Right cardiac atrium (tissue), 5 donors: ENCODE measurements at regions not wholly inside any gene's neighbourhood (a gene's known extent, or its start where the extent isn't known, plus 50 kb on each side); places are given as distances from the start of the nearest gene placed in this dataset.
"Not testable (repeated sequence)": the region's sequence is repeated elsewhere in the genome, so short reads cannot be mapped to it uniquely, and the experiment has no call there.

ENCODE experiments used
- ATAC-seq, 2 donors: fragments of 200-7000 bp; cut with Tn5 transposase; one replicate each; pipeline versions ENCODE4 v1.8.0 to v1.9.1; 2020; ENCODE audit warnings: moderate library complexity in 2 of 2, mild to moderate bottlenecking in 1 of 2
- DNase-seq, 3 donors: peaks; one replicate each; pipeline ENCODE4 v3.0.0-alpha.2; 2020
- H3K27ac ChIP-seq: one replicate; pipeline ENCODE4 v1.5.1; 2013; ENCODE audit warnings: mild to moderate bottlenecking, low read length, control low read depth, moderate library complexity
- H3K27me3 ChIP-seq: one replicate; pipeline ENCODE4 v1.6.1; 2013; ENCODE audit not compliant: control insufficient read depth, insufficient read depth
- H3K4me1 ChIP-seq: one replicate; pipeline ENCODE4 v1.6.1; 2013; ENCODE audit warnings: low read length; ENCODE audit not compliant: control insufficient read depth, insufficient read depth
- H3K4me3 ChIP-seq: one replicate; pipeline ENCODE4 v1.5.1; 2013; ENCODE audit warnings: low read length, control low read depth
- H3K9me3 ChIP-seq: one replicate; pipeline ENCODE4 v1.6.1; 2013; ENCODE audit warnings: low read length; ENCODE audit not compliant: control insufficient read depth
- WGBS: extraction: QIAGEN DNeasy Blood & Tissue Kit; methylation state at CpG from one replicate; pipeline ENCODE4 v1.1.7; 2013; 5-methylcytosine and 5-hydroxymethylcytosine counted together
- intact Hi-C, 4 donors: fragments of 100-400 bp; cut with DNase I; formaldehyde crosslinking; loops; one replicate each; pipeline versions ENCODE4 v1.11.0 to v1.14.0; 2022 to 2023
- donor health status: healthy with polysubstance abuse.
- donor health status: DM: no; HTN: yes; CAD: no.
- donor health status: DM: no; HTN: no; CAD: no.
- donor health status: DM: no; HTN: yes; CAD: no; lungs with severe emphysema.
- donor health status: DM: yes; HTN: yes; CAD: no.

DNA sequence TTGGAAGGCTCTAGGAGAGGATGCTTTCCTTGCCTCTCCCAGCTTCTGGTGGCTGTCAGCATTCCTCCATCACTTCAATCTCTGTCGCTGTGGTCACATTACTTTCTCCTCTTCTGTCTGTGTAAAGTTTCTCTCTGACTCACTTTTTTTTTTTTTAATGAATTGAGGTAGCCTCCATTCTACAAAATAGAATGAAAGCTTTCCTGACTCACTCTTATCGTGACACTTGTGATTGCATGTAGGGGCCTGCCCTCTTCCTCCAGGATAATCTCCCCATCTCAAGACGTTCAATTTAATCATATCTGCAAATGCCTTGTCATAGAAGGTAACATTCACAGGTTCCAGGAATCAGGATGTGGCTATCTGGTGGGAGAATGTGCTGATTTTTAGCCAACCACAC, 153.5 kb upstream of the HMGA2 start:
- DNase-seq (no peak), ATAC-seq (no peak)
- intact Hi-C loops: no loop called here
- H3K4me1 ChIP-seq: no peaks in the 10 kb centered on the region
- H3K27ac ChIP-seq: no peak overlapping the region
- H3K9me3 ChIP-seq: no peaks in the 10 kb centered on the region
- 65% methylated on average over 3 of the region's 3 CpGs for WGBS
- H3K27me3 ChIP-seq: no peaks in the 10 kb centered on the region
- H3K4me3 ChIP-seq: no peak overlapping the region

DNA sequence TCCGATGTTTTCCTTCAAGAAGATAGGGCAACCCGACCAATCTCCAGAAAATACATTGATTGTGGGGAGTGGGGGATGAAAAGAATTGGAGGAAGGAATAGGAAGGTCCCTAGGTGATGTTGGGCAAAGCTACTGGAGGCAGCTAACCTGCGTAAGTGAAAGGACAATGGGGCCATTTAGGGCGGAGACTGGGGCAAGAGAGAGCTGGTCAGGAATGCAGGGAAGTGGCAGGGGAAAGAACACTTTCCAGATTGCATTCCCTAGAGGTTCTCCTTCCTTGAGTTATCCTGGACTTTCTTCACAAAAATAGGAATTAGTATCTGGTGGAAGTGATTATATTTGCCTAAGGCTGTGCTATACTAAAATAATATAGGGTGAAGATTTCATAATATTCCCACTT, 151.8 kb upstream of the HMGA2 start:
- H3K27me3 ChIP-seq: no peaks in the 10 kb centered on the region
- H3K27ac ChIP-seq: no peak overlapping the region
- H3K4me1 ChIP-seq: no peaks in the 10 kb centered on the region
- no peaks in the 10 kb centered on the region for H3K9me3 ChIP-seq
- ATAC-seq: no peak
- WGBS: 86% methylated on average over 4 of the region's 4 CpGs
- no peak overlapping the region for H3K4me3 ChIP-seq
- intact Hi-C loops: no loop called here
- DNase-seq: no peak

DNA sequence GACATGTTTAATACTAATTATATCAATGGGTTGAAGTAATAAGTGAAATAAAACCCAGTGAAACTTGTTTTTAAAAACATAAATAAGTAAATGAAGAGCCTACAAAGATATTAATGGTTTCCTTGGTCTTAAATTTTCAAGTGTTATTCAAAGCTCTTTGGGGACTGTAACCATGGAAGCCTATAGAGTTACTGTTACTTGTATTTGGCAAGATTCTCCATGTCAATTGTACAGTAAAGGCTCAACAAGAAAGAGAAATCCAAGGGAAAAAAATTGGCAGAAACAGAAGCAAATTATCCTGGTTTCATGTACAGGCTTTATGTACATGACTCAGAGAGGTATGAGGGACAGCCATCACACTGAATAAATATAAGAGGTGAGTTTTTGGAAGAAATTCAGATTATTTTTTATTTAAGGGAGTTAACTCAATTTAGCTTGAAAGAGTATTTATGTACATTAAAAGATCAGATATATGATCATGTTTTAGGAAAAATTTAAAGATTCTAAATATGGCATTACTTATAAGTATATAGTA, 151.1 kb upstream of the HMGA2 start:
- H3K4me3 ChIP-seq: no peak overlapping the region
- H3K9me3 ChIP-seq: no peaks in the 10 kb centered on the region
- DNase-seq (no peak), ATAC-seq (no peak)
- no peaks in the 10 kb centered on the region for H3K27me3 ChIP-seq
- no peak overlapping the region for H3K27ac ChIP-seq
- H3K4me1 ChIP-seq: no peaks in the 10 kb centered on the region
- intact Hi-C loops: no loop called here

DNA sequence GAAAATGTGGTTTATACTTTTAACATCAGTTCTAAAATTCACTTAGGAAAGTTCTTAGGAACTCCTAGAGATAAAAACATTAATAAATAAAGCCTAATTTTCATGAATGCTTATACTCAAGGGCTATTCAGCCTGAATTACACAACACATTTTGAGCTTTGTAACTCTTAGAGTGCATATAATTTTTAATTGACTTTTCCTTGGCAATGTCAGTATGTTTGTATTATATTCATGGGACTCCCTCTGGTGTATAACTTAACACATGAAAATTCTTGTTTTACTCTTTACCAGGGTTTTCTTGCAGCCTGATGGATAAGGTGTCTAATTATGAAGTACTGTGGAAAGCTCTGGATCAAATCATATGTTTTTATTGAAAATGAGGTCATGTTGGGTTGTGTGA, 150.6 kb upstream of the HMGA2 start:
- H3K27me3 ChIP-seq: no peaks in the 10 kb centered on the region
- H3K27ac ChIP-seq: no peak overlapping the region
- H3K4me1 ChIP-seq: no peaks in the 10 kb centered on the region
- H3K9me3 ChIP-seq: no peaks in the 10 kb centered on the region
- no peak for DNase-seq
- ATAC-seq: no peak
- no peak overlapping the region for H3K4me3 ChIP-seq
- intact Hi-C loops: no loop called here

DNA sequence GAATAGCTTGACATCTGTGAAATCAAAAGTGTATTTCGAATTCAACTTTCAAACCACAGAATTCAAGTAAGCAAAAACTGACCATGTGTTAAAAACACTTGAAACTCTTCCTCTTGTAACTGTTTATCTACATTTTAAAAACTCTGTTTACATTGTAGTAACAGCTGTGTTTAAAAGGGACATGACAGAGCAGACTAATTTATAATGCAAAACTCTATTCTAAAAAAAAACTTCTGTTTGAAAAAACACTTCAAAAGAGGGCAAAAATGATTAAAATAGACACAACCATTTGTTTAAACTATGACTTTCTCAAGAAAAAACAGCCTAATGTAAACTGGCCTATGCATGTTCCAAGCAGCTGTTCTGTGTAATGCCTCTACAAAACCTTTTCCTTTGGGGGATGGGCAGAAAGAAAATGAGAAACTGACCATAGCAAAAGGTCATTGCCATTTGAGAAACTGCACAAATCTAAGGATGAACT, 149.1 kb upstream of the HMGA2 start:
- H3K27ac ChIP-seq: no peak overlapping the region
- no peaks in the 10 kb centered on the region for H3K27me3 ChIP-seq
- no peaks in the 10 kb centered on the region for H3K9me3 ChIP-seq
- intact Hi-C loops: no loop called here
- no peak overlapping the region for H3K4me3 ChIP-seq
- ATAC-seq (no peak), DNase-seq (no peak)
- WGBS: 45% methylated on average over 1 of the region's 1 CpG
- H3K4me1 ChIP-seq: no peaks in the 10 kb centered on the region

DNA sequence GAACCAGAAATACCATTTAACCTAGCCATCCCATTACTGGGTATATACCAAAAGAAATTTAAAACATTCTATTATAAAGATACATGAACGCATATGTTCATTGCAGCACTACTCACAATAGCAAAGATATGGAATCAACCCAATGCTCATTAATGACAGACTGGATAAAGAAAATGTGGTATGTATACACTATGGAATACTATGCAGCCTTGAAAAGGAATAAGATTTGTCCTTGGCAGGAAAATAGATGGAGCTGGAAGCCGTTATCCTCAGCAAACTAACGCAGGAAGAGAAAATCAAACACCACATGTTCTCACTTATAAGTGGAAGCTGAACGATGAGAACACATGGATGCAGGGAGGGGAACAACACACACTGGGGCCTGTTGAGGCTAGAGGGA, 146.1 kb upstream of the HMGA2 start:
- intact Hi-C loops, H3K27me3 ChIP-seq, H3K4me1 ChIP-seq: not testable (repeated sequence)

DNA sequence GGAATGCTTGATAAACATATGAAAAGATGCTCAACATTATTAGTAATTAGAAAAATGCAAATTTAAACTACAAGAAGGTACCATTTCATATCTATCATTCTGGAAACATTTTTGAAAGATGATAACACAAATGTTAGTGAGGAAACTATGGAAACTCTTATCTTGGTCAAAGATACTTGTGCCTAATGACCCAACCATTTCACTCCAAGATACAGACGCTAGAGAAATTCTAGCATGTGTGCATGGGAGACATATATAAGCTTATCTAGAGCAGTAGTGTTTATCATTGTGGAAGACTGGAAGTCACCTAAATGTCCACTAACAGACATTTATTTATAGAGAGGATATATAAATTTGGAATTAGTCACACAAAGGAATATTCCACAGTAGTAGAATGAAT, 143.1 kb upstream of the HMGA2 start:
- no peaks in the 10 kb centered on the region for H3K9me3 ChIP-seq
- no peak overlapping the region for H3K27ac ChIP-seq
- WGBS: 22% methylated on average over 1 of the region's 1 CpG
- no peaks in the 10 kb centered on the region for H3K27me3 ChIP-seq
- ATAC-seq: no peak
- H3K4me1 ChIP-seq: no peaks in the 10 kb centered on the region
- no peak overlapping the region for H3K4me3 ChIP-seq
- DNase-seq: no peak
- intact Hi-C loops: no loop called here

More for the DNA sequence above, 146.1 kb upstream of the HMGA2 start:
- not testable (repeated sequence) for H3K27ac ChIP-seq, ATAC-seq, DNase-seq, H3K4me3 ChIP-seq, H3K9me3 ChIP-seq
- WGBS: 98% methylated on average over 4 of the region's 4 CpGs

DNA sequence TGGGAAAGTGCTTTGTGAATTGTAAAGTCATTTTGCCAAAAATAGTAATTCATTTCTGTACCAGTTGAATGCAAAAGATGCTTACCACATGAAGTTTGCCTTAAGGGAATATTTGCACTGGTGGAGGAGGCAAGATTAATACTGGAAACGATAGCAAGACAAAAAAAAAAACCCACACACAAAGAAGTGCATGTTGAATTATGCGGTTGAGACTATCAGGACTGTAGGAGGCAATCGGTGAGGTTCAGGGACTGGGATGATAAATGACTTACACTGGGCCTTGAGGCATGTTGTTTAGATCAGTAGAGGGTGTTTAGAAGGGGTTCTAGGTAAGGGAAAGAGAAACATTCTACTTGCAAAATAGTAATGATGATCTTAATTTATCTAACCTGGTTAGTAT, 142.2 kb upstream of the HMGA2 start:
- ATAC-seq (no peak), DNase-seq (no peak)
- Histone ChIP-seq H3K27me3 (no peaks in the 10 kb centered on the region), H3K27ac (no peak overlapping the region), H3K4me1 (no peaks in the 10 kb centered on the region), H3K9me3 (no peaks in the 10 kb centered on the region), H3K4me3 (no peak overlapping the region)
- intact Hi-C loops: no loop called here
- WGBS: 30% methylated on average over 3 of the region's 3 CpGs

DNA sequence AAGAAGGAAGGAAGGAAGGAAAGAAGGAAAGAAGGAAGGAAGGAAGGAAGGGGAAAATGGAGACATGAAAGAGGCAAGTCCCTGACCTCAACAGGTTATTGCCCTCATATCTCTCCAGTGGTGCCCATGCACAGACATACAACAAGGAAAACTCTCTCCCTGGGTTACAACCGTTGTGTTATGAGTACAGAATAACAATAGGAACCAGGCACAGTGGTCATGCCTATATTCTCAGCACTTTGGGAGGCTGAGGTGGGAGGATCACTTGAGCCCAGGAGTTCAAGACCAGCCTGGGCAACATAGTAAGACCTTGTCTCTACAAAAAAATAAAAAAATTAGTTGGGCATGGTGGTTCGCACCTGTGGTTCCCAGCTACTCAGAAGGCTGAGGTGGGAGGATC, 139.4 kb upstream of the HMGA2 start:
- 82% methylated on average over 2 of the region's 2 CpGs for WGBS
- Histone ChIP-seq H3K4me1 (no peaks in the 10 kb centered on the region), H3K27ac (no peak overlapping the region), H3K4me3 (no peak overlapping the region), H3K27me3 (no peaks in the 10 kb centered on the region), H3K9me3 (no peaks in the 10 kb centered on the region)
- no peak for ATAC-seq
- intact Hi-C loops: no loop called here
- no peak for DNase-seq

DNA sequence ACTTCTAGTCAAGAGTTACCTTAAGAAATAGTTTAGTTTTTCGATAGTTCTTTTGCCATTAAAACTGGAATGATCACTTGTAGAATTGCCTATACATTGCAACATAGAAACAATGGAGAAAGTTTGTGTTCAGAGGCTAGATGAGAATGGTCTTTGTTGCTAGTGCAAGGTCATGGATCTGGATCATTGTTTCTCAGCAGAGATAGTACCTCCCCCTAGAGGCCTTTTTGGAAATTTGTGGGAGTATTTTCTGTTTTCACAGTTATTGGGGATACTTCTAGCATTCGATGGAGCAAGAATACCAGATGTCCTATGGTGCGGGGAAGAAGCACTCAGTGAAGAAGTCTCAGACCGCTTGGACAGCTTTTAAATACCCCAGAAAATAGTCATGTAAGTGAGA, 138.8 kb upstream of the HMGA2 start:
- intact Hi-C loops: no loop called here
- H3K27ac ChIP-seq: no peak overlapping the region
- DNase-seq (no peak), ATAC-seq (no peak)
- H3K9me3 ChIP-seq: no peaks in the 10 kb centered on the region
- no peaks in the 10 kb centered on the region for H3K27me3 ChIP-seq
- WGBS: 74% methylated on average over 4 of the region's 4 CpGs
- no peak overlapping the region for H3K4me3 ChIP-seq
- H3K4me1 ChIP-seq: no peaks in the 10 kb centered on the region

DNA sequence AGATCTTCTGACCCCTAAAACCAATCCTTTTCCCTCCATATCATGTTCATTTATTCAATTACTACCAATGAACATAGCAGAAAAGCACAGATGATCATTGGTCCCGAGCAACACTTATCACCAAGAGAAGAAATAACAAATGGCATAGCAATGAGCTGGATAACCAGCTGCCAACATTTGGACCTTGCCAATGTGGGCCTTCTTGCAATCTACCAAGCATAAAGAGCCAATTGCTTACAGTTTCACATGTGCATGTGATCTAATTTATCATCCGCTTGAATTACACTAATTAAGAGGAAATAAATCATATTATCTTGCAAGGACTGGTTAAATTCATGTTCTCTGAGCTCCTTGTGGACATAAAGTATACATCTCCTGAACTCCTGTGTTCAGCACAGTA, 134.8 kb upstream of the HMGA2 start:
- DNase-seq (no peak), ATAC-seq (no peak)
- Histone ChIP-seq H3K4me3 (no peak overlapping the region), H3K9me3 (no peaks in the 10 kb centered on the region), H3K27ac (no peak overlapping the region), H3K4me1 (no peaks in the 10 kb centered on the region), H3K27me3 (no peaks in the 10 kb centered on the region)
- 85% methylated on average over 2 of the region's 2 CpGs for WGBS
- intact Hi-C loops: no loop called here

DNA sequence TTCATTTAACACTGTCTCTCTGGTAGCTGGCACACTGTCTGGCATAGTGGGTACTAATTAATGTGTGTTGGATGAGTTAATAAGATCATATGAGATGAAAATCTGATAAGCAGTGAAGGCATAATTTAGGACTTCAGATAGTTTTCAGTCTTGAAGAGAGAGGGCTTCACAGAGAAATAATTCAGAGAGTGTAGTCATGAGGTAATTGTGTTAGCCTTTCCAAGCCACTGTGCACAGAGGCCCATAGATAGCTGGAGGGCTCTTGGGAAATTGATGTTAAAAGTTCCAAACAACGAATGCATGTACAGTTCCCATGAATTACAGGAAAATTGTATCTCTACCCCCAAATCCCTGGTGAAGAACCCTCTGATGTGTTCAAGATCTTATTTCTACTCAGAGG, 133.8 kb upstream of the HMGA2 start:
- Histone ChIP-seq H3K27ac (no peak overlapping the region), H3K4me3 (no peak overlapping the region), H3K27me3 (no peaks in the 10 kb centered on the region), H3K9me3 (no peaks in the 10 kb centered on the region), H3K4me1 (peaks cover 2% of the 10 kb centered on the region)
- DNase-seq (no peak), ATAC-seq (no peak)
- 44% methylated on average over 1 of the region's 1 CpG for WGBS
- intact Hi-C loops: no loop called here
